PC-9 (cell line): ENCODE measurements at regions not wholly inside any gene's neighbourhood (a gene's known extent, or its start where the extent isn't known, plus 50 kb on each side); places are given as distances from the start of the nearest gene placed in this dataset.

Experiments
- BruUV-seq: library from RNA; stranded (reverse); fragments of 400-500 nt; replicated peaks from 2 replicates; lab custom pipeline; 2021; lab: Mats Ljungman, UMichigan
- CTCF ChIA-PET: fragments of 300-600 bp; sonication (Branson Sonifier 250); formaldehyde crosslinking; loops from one replicate; lab custom pipeline; 2022; ENCODE audit warnings: antibody characterized with exemption; lab: Charles Lee
- POLR2A ChIA-PET: fragments of 300-600 bp; sonication (Branson Sonifier 250); formaldehyde crosslinking; loops from one replicate; lab custom pipeline; 2022; ENCODE audit warnings: antibody characterized with exemption; ENCODE audit not compliant: unreplicated experiment; lab: Charles Lee
- DNase-seq, 2 experiments: peaks; one replicate each; pipeline versions ENCODE4 v3.0.0 to v3.0.0-alpha.2; 2015 to 2022; ENCODE audit warnings: mixed read lengths in 1 of 2
- H2AFZ ChIP-seq: fragments of 200-600 bp; sonication (generic); 2 replicates; pipeline ENCODE4 v1.8.1; 2017; ENCODE audit warnings: antibody characterized with exemption
- H3F3A ChIP-seq: fragments of 200-600 bp; sonication (generic); 2 replicates; pipeline ENCODE4 v1.8.1; 2017; ENCODE audit warnings: antibody characterized with exemption, mild to moderate bottlenecking, low read depth; ENCODE audit not compliant: insufficient read depth
- H3K27ac ChIP-seq: fragments of 200-600 bp; sonication (generic); 2 replicates; pipeline ENCODE4 v1.6.1; 2016; ENCODE audit warnings: mixed run types
- H3K27me3 ChIP-seq: fragments of 200-600 bp; sonication (generic); 2 replicates; pipeline ENCODE4 v1.6.1; 2016; ENCODE audit warnings: low read depth, mixed run types; ENCODE audit not compliant: insufficient read depth
- H3K36me3 ChIP-seq: fragments of 200-600 bp; sonication (generic); 2 replicates; pipeline ENCODE4 v1.6.1; 2016; ENCODE audit warnings: low read depth, mixed run types
- H3K4me1 ChIP-seq: fragments of 200-600 bp; sonication (generic); replicated peaks from 2 replicates; pipeline ENCODE4 v1.6.1; 2016; ENCODE audit warnings: mixed run types; ENCODE audit not compliant: insufficient read depth
- H3K4me2 ChIP-seq: fragments of 200-600 bp; sonication (generic); 2 replicates; pipeline ENCODE4 v1.6.1; 2017; ENCODE audit warnings: mixed run types
- H3K4me3 ChIP-seq: fragments of 200-600 bp; sonication (generic); 2 replicates; pipeline ENCODE4 v1.6.1; 2016; ENCODE audit warnings: mixed run types
- H3K79me2 ChIP-seq: fragments of 200-600 bp; sonication (generic); 2 replicates; pipeline ENCODE4 v1.6.1; 2017; ENCODE audit warnings: low read depth, mixed run types
- H3K9me2 ChIP-seq: fragments of 200-600 bp; sonication (generic); 2 replicates; pipeline ENCODE4 v1.8.1; 2017; ENCODE audit warnings: mild to moderate bottlenecking; ENCODE audit not compliant: insufficient read depth
- H3K9me3 ChIP-seq: fragments of 200-600 bp; sonication (generic); 2 replicates; pipeline ENCODE4 v1.8.1; 2016; ENCODE audit warnings: low read depth; ENCODE audit not compliant: insufficient read depth
- H4K20me1 ChIP-seq: fragments of 200-600 bp; sonication (generic); 2 replicates; pipeline ENCODE4 v1.8.1; 2017; ENCODE audit not compliant: insufficient read depth
- EZH2 ChIP-seq: fragments of 200-600 bp; sonication (generic); IDR thresholded peaks from 2 replicates; pipeline ENCODE4 v1.8.0; 2017; ENCODE audit warnings: antibody characterized with exemption, low read depth
- intact Hi-C: fragments of 100-400 bp; cut with micrococcal nuclease; formaldehyde crosslinking; loops from one replicate; pipeline ENCODE4 v1.10.0; 2022; ENCODE audit not compliant: unreplicated experiment
- TF ChIP-seq, protein P1 (sequence below): fragments of 200-600 bp; sonication (generic); conservative IDR thresholded peaks from 2 replicates; pipeline ENCODE4 v1.6.1; 2017; ENCODE audit warnings: mixed run types, antibody characterized with exemption, mild to moderate bottlenecking, moderate library complexity

DNA sequence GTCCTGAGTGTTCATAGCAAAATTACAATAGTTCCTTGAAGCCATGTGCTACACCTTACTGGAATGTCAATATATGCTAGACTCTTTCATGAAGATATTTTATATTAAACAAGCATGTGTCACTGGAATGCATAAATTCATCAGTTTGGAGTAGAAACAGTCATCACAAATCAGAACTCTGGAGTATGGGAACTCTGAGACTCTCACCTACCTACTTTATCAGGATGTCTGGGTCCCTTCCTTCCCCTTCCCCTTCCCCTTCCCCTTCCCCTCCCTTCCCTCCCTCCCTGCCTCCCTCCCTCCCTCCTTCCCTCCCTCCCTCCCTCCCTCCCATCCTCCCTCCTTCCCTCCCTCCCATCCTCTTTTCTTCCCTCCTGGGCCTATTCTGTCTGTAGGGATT, 144.7 kb upstream of the PEX5L start:
- H3K4me1 ChIP-seq, result no peaks in the 10 kb centered on the region
- TF ChIP-seq, protein P1, sequence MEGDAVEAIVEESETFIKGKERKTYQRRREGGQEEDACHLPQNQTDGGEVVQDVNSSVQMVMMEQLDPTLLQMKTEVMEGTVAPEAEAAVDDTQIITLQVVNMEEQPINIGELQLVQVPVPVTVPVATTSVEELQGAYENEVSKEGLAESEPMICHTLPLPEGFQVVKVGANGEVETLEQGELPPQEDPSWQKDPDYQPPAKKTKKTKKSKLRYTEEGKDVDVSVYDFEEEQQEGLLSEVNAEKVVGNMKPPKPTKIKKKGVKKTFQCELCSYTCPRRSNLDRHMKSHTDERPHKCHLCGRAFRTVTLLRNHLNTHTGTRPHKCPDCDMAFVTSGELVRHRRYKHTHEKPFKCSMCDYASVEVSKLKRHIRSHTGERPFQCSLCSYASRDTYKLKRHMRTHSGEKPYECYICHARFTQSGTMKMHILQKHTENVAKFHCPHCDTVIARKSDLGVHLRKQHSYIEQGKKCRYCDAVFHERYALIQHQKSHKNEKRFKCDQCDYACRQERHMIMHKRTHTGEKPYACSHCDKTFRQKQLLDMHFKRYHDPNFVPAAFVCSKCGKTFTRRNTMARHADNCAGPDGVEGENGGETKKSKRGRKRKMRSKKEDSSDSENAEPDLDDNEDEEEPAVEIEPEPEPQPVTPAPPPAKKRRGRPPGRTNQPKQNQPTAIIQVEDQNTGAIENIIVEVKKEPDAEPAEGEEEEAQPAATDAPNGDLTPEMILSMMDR, result no peak
- TF ChIP-seq EZH2, result no peak
- POLR2A ChIA-PET, result no interaction called here
- no peaks in the 10 kb centered on the region for H3K27me3 ChIP-seq
- CTCF ChIA-PET, result no interaction called here
- intact Hi-C loops, result no loop called here
- BruUV-seq, result no TSS peak
- H3K4me3 ChIP-seq, result no peak overlapping the region
- no peaks in the 10 kb centered on the region; the same call in 1 of the 2 replicates for H3F3A ChIP-seq
- no peaks in the 10 kb centered on the region for H3K9me2 ChIP-seq
- no peaks in the 10 kb centered on the region for H3K79me2 ChIP-seq
- H3K4me2 ChIP-seq, result no peak overlapping the region
- no peak overlapping the region for H2AFZ ChIP-seq
- no peak for DNase-seq
- H3K36me3 ChIP-seq, result no peaks in the 10 kb centered on the region
- no peak overlapping the region for H3K27ac ChIP-seq
- no peaks in the 10 kb centered on the region for H4K20me1 ChIP-seq
- H3K9me3 ChIP-seq, result no peaks in the 10 kb centered on the region

DNA sequence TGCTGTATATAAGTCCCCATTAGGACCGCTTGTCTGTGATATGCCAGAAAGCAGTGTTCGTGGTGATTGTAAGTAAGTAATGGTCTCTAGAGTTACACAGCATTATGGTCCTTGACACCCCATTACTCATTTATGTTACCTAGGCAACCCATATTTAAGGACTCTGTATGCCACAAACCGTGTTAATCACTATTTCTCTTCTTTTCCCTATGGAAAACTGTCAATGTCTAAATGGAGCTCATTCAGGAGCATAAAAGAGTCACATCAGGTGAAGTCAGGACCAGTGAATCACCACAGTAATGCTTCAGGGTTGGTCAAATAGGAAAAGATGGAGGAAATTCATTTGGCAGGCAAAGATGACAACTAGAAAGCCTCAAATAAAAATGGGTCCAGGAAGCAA, 146.6 kb upstream of the PEX5L start:
- Histone ChIP-seq H3K4me2 (no peak overlapping the region), H3K9me2 (no peaks in the 10 kb centered on the region), H3K36me3 (no peaks in the 10 kb centered on the region), H3K9me3 (no peaks in the 10 kb centered on the region), H4K20me1 (no peaks in the 10 kb centered on the region), H3K27me3 (no peaks in the 10 kb centered on the region), H3F3A (no peaks in the 10 kb centered on the region), H3K4me1 (no peaks in the 10 kb centered on the region), H3K79me2 (no peaks in the 10 kb centered on the region), H3K4me3 (no peak overlapping the region), H3K27ac (no peak overlapping the region), H2AFZ (no peak overlapping the region)
- CTCF ChIA-PET, result no interaction called here
- no TSS peak for BruUV-seq
- POLR2A ChIA-PET, result no interaction called here
- TF ChIP-seq, protein P1, result no peak
- no peak for TF ChIP-seq EZH2
- DNase-seq, result no peak
- intact Hi-C loops, result no loop called here

DNA sequence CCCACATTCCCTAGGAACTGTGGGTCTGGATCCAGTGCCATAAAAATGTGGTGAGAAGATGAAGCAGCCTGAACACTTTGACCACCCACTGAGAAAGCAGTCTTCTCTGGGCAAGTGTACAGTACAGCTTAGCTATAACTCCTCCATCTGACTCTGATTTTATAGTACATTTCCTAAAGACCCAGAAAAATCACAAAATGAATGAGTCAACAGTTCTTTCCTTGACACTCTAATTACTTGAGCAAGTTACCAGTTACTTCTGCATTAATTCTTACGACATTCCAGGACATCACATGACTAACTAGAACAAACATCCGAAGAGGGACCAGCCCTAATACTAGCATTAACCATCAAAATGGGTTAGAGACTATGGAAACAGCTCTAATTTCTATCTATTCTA, 148.1 kb upstream of the PEX5L start:
- intact Hi-C loops, result no loop called here
- no peaks in the 10 kb centered on the region for H4K20me1 ChIP-seq
- no peaks in the 10 kb centered on the region for H3K4me1 ChIP-seq
- H3K4me2 ChIP-seq, result no peak overlapping the region
- no peaks in the 10 kb centered on the region for H3K27me3 ChIP-seq
- ChIA-PET POLR2A (no interaction called here), CTCF (no interaction called here)
- no peak overlapping the region for H3K4me3 ChIP-seq
- DNase-seq, result no peak
- no peaks in the 10 kb centered on the region for H3K79me2 ChIP-seq
- BruUV-seq, result no TSS peak
- H3K36me3 ChIP-seq, result no peaks in the 10 kb centered on the region
- no peaks in the 10 kb centered on the region for H3K9me2 ChIP-seq
- no peaks in the 10 kb centered on the region for H3F3A ChIP-seq
- H2AFZ ChIP-seq, result no peak overlapping the region
- no peaks in the 10 kb centered on the region for H3K9me3 ChIP-seq
- TF ChIP-seq, protein P1, result no peak
- no peak for TF ChIP-seq EZH2
- H3K27ac ChIP-seq, result no peak overlapping the region
